Chondrocyte (in vitro differentiated cells): ENCODE measurements at regions not wholly inside any gene's neighbourhood (a gene's known extent, or its start where the extent isn't known, plus 50 kb on each side); places are given as distances from the start of the nearest gene placed in this dataset.

ENCODE experiments used
- DNase-seq: peaks from one replicate; pipeline ENCODE4 v3.0.0; 2021; ENCODE audit warnings: mixed read lengths, low spot score
- H3K27ac Mint-ChIP-seq: one replicate; pipeline ENCODE4 v1.8.0; 2021; ENCODE audit warnings: mild to moderate bottlenecking, moderate library complexity, mixed read lengths; ENCODE audit not compliant: unreplicated experiment
- H3K27me3 Mint-ChIP-seq: 2 replicates; pipeline ENCODE4 v1.8.0; 2021; ENCODE audit warnings: low read depth, mixed read lengths
- H3K36me3 Mint-ChIP-seq: 2 replicates; pipeline ENCODE4 v1.8.0; 2021; ENCODE audit warnings: low read depth, mixed read lengths
- H3K4me1 Mint-ChIP-seq: 2 replicates; pipeline ENCODE4 v1.8.0; 2021; ENCODE audit warnings: low read depth, mild to moderate bottlenecking, mixed read lengths
- H3K4me3 Mint-ChIP-seq: one replicate; pipeline ENCODE4 v1.8.0; 2021; ENCODE audit warnings: mild to moderate bottlenecking, moderate library complexity, mixed read lengths; ENCODE audit not compliant: unreplicated experiment
- H3K9me3 Mint-ChIP-seq: 2 replicates; pipeline ENCODE4 v1.8.0; 2021; ENCODE audit warnings: low read depth, mixed read lengths
- TF ChIP-seq, protein P1 (sequence below): fragments of 200-600 bp; sonication (generic); IDR thresholded peaks from 2 replicates; pipeline ENCODE4 v1.5.0; 2021; ENCODE audit warnings: antibody characterized with exemption, mild to moderate bottlenecking, moderate library complexity

DNA sequence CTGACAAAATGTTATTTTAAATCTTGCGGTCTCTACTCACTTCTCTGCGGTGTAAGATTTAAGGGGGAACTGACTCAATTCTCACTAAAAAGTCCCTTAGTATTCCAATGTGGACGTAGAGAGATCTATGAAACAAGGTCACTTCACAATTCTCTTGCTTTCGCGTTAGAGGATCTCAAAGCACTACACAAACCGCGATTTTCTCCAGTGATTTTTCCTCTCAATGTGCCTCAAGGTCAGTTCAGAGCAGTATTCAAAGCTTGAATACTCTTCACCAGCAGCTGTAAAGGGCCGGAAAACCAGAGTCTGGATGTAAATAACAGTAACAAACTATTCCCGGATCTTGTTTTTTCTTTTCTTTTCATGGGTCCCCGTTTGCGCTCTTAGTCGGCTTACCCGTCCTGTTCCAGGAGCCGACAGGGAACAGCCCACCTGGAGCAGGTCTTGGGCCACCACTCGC, 128.2 kb downstream of the TMEM161B start:
- Mint-ChIP-seq H3K36me3 (no peaks in the 10 kb centered on the region), H3K4me3 (no peak overlapping the region), H3K4me1 (peaks cover 3% of the 10 kb centered on the region), H3K9me3 (no peaks in the 10 kb centered on the region), H3K27ac (no peak overlapping the region), H3K27me3 (peaks cover 31% of the 10 kb centered on the region)
- TF ChIP-seq, protein P1, sequence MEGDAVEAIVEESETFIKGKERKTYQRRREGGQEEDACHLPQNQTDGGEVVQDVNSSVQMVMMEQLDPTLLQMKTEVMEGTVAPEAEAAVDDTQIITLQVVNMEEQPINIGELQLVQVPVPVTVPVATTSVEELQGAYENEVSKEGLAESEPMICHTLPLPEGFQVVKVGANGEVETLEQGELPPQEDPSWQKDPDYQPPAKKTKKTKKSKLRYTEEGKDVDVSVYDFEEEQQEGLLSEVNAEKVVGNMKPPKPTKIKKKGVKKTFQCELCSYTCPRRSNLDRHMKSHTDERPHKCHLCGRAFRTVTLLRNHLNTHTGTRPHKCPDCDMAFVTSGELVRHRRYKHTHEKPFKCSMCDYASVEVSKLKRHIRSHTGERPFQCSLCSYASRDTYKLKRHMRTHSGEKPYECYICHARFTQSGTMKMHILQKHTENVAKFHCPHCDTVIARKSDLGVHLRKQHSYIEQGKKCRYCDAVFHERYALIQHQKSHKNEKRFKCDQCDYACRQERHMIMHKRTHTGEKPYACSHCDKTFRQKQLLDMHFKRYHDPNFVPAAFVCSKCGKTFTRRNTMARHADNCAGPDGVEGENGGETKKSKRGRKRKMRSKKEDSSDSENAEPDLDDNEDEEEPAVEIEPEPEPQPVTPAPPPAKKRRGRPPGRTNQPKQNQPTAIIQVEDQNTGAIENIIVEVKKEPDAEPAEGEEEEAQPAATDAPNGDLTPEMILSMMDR = no peak
- DNase-seq = no peak

DNA sequence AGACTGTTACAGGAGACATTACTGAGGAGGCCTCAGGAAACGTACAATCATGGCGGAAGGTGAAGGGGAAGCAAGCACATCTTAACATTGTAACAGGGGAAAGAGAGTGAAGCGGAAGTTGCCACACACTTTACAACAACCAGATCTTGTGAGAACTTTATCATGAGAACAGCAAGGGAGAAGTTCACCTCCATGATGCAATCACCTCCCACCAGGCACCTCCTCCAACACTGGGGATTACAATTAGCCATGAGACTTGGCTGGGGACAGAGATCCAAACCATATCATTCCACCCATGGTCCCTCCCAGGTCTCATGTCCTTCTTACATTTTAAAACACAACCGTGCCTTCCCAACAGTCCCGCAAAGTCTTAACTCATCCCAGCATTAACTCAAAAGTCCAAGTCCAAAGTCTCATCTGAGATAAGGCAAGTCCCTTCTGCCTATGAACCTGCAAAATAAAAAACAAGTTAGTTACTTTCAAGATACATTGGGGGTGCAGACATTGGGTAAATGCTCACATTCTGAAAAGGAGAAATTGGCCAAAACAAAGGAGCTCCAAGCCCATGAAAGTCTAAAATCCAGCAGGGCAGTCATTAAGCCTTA, 138.3 kb downstream of the TMEM161B start:
- Mint-ChIP-seq H3K27ac (no peak overlapping the region), H3K4me1 (no peaks in the 10 kb centered on the region), H3K9me3 (no peaks in the 10 kb centered on the region), H3K36me3 (no peaks in the 10 kb centered on the region), H3K4me3 (no peak overlapping the region), H3K27me3 (peaks cover 12% of the 10 kb centered on the region)
- TF ChIP-seq, protein P1 = no peak
- no peak for DNase-seq

DNA sequence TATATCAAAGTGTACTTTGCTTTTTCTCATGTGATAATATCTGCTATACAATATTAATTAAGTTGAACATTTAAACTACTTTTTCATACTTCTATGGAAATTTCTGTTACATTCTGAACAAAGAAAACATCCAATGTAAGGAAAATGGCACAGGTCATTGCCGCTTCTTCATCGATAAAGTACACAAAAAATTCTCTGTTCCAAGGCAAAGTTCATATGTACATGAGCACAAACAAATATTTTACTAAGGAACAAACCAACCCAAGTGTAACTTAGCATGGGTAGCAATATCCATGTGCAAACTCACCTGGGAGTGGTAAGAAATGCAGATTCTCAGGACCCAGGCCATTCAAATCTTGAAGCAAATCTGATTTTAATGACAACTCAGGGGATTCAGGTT, 139.8 kb downstream of the TMEM161B start:
- TF ChIP-seq, protein P1 = no peak
- H3K9me3 Mint-ChIP-seq = peaks cover 10% of the 10 kb centered on the region
- H3K27me3 Mint-ChIP-seq = peaks cover 9% of the 10 kb centered on the region
- no peak for DNase-seq
- H3K27ac Mint-ChIP-seq = no peak overlapping the region
- H3K4me1 Mint-ChIP-seq = no peaks in the 10 kb centered on the region
- no peak overlapping the region for H3K4me3 Mint-ChIP-seq
- no peaks in the 10 kb centered on the region for H3K36me3 Mint-ChIP-seq

DNA sequence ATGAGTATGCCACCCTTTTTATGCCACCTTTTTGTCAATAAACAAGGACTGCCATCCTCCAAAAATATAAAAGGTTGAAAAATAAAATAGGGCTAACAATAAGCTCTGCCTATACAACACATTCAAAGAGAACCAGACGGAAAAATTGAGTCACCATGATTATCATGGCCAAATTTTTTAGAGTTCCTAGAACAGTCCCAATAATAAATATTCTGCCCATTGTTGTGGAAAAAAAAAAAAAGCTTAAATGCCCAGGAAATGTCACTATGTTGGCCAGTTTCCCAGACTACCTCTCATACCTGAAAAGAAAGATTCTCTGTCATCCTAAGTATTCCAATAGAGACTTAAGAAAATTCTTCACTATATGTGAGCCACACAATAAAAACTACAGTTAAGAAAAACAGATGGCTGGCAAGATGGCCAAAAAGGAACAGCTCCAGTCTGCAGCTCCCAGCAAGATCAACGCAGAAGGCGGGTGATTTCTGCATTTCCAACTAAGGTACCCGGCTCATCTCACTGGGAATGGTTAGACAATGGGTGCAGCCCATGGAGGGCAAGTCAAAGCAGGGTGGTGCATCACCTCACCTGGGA, 149.0 kb downstream of the TMEM161B start:
- H3K27me3 Mint-ChIP-seq = peaks cover 11% of the 10 kb centered on the region
- H3K4me1 Mint-ChIP-seq = no peaks in the 10 kb centered on the region
- no peak for DNase-seq
- no peak overlapping the region for H3K4me3 Mint-ChIP-seq
- no peaks in the 10 kb centered on the region for H3K36me3 Mint-ChIP-seq
- H3K27ac Mint-ChIP-seq = no peak overlapping the region
- TF ChIP-seq, protein P1 = no peak
- peaks cover 3% of the 10 kb centered on the region for H3K9me3 Mint-ChIP-seq

DNA sequence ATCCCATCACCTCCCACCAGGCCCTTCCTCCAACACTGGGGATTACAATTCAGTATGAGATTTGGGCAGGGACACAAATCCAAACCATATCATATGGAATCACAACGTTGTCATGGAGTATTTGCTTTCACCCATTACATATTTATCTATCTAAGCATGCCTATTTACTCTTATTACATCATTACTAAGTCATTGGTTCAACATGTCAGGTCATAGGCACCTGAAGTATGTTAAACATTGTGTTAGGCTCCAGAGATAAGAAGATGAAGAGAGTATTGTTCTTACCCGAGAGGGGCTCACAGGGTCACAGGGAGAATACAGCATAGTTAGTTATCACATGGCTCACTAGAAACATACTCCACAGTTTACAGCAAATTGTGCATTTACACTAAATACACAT, 150.5 kb downstream of the TMEM161B start:
- H3K27me3 Mint-ChIP-seq = peaks cover 8% of the 10 kb centered on the region
- H3K9me3 Mint-ChIP-seq = no peaks in the 10 kb centered on the region
- H3K4me3 Mint-ChIP-seq = no peak overlapping the region
- H3K4me1 Mint-ChIP-seq = no peaks in the 10 kb centered on the region
- TF ChIP-seq, protein P1 = no peak
- no peak overlapping the region for H3K27ac Mint-ChIP-seq
- DNase-seq = no peak
- H3K36me3 Mint-ChIP-seq = no peaks in the 10 kb centered on the region
